OCI-LY7 (cell line): ENCODE measurements at regions not wholly inside any gene's neighbourhood (a gene's known extent, or its start where the extent isn't known, plus 50 kb on each side); places are given as distances from the start of the nearest gene placed in this dataset. TPM values are rescaled to one million over a fixed set of nuclear protein-coding genes. Genes with fewer than 3 reads are reported as not detected.

Source experiments
- BruUV-seq: library from RNA; stranded (reverse); fragments of 400-500 nt; replicated peaks from 2 replicates; lab custom pipeline; 2021; lab: Mats Ljungman, UMichigan
- CTCF ChIA-PET: fragments of 300-600 bp; sonication (Branson Sonifier 250); formaldehyde crosslinking; loops from one replicate; lab custom pipeline; 2022; ENCODE audit warnings: antibody characterized with exemption; ENCODE audit not compliant: unreplicated experiment; lab: Charles Lee
- POLR2A ChIA-PET: fragments of 300-600 bp; sonication (Branson Sonifier 250); formaldehyde crosslinking; loops from one replicate; lab custom pipeline; 2022; ENCODE audit warnings: antibody characterized with exemption; lab: Charles Lee
- DNase-seq: peaks from one replicate; pipeline ENCODE4 v3.0.0-alpha.2; 2015; ENCODE audit warnings: low spot score
- H2AFZ ChIP-seq: fragments of 200-600 bp; sonication (generic), shearing (Covaris generic); 2 replicates; pipeline ENCODE4 v1.6.1; 2014; ENCODE audit warnings: mild to moderate bottlenecking, antibody characterized with exemption, low read length, moderate library complexity
- H3K27ac ChIP-seq: fragments of 200-600 bp; sonication (generic); 2 replicates; pipeline ENCODE4 v1.5.1; 2014; ENCODE audit warnings: mixed run types, low read depth, mild to moderate bottlenecking, moderate library complexity, low read length, inconsistent platforms; ENCODE audit not compliant: poor library complexity, severe bottlenecking
- H3K36me3 ChIP-seq: fragments of 200-600 bp; sonication (generic); 2 replicates; pipeline ENCODE4 v1.6.1; 2014; ENCODE audit warnings: mild to moderate bottlenecking, antibody characterized with exemption, low read length, moderate library complexity, mixed read lengths; ENCODE audit not compliant: insufficient read depth
- H3K4me1 ChIP-seq: fragments of 200-600 bp; sonication (generic); 2 replicates; pipeline ENCODE4 v1.5.1; 2014; ENCODE audit warnings: mild to moderate bottlenecking, low read length; ENCODE audit not compliant: insufficient read depth, poor library complexity, severe bottlenecking
- H3K4me2 ChIP-seq: fragments of 200-600 bp; sonication (generic); 2 replicates; pipeline ENCODE4 v1.6.1; 2014; ENCODE audit warnings: mild to moderate bottlenecking, low read length
- H3K4me3 ChIP-seq: fragments of 200-600 bp; sonication (generic); 2 replicates; pipeline ENCODE4 v1.5.1; 2014; ENCODE audit warnings: mild to moderate bottlenecking, low read depth, low read length; ENCODE audit not compliant: poor library complexity, severe bottlenecking
- H3K79me2 ChIP-seq: fragments of 200-600 bp; sonication (generic); 2 replicates; pipeline ENCODE4 v1.6.1; 2016; ENCODE audit warnings: low read depth, mild to moderate bottlenecking, low read length, moderate library complexity, mixed read lengths; ENCODE audit not compliant: insufficient read depth
- H3K9me2 ChIP-seq: fragments of 200-600 bp; sonication (generic); 2 replicates; pipeline ENCODE4 v1.6.1; 2016; ENCODE audit warnings: mild to moderate bottlenecking, low read length, mixed read lengths; ENCODE audit not compliant: insufficient read depth
- H3K9me3 ChIP-seq: fragments of 200-600 bp; sonication (generic); 2 replicates; pipeline ENCODE4 v1.6.1; 2014; ENCODE audit warnings: mild to moderate bottlenecking, mixed run types, low read length, mixed read lengths
- H4K20me1 ChIP-seq: fragments of 200-600 bp; sonication (generic); 2 replicates; pipeline ENCODE4 v1.6.1; 2014; ENCODE audit warnings: mild to moderate bottlenecking, antibody characterized with exemption, low read length, moderate library complexity, mixed read lengths; ENCODE audit not compliant: insufficient read depth
- CTCF ChIP-seq: fragments of 200-600 bp; sonication (generic); conservative IDR thresholded peaks from 2 replicates; pipeline ENCODE4 v1.5.1; 2014; ENCODE audit warnings: mild to moderate bottlenecking, antibody characterized with exemption, low read length, moderate library complexity, mixed read lengths
- EZH2phosphoT487 ChIP-seq: fragments of 200-600 bp; sonication (generic); IDR thresholded peaks from 2 replicates; pipeline ENCODE4 v1.6.1; 2018; ENCODE audit warnings: low read depth, borderline replicate concordance, mild to moderate bottlenecking, mixed run types, antibody characterized with exemption, low read length, moderate library complexity, mixed read lengths
- intact Hi-C: fragments of 100-400 bp; cut with micrococcal nuclease; formaldehyde crosslinking; loops from one replicate; pipeline ENCODE4 v1.10.0; 2022; ENCODE audit not compliant: unreplicated experiment
- microRNA-seq: library from miRNA; unstranded; fragments of <30 nt; microRNA quantifications from one replicate; pipeline ENCODE4 v1.2.0, GENCODE V29; 2022; ENCODE audit warnings: borderline replicate concordance
- small RNA-seq: library from RNA; depleted of rRNA; stranded (forward); fragments of <200 nt; gene quantifications from one replicate; pipeline ENCODE3, GENCODE V24; 2014

- TF ChIP-seq EZH2phosphoT487 (no peak), CTCF (no peak)
- Histone ChIP-seq H3K4me2 (no peak overlapping the region), H3K9me3 (0 out of 2 replicates have a peak, but pooled peaks cover 9% of the 10 kb centered on the region), H3K4me3 (no peak overlapping the region), H3K9me2 (no peaks in the 10 kb centered on the region), H2AFZ (no peak overlapping the region), H3K4me1 (no peaks in the 10 kb centered on the region), H3K27ac (no peak overlapping the region), H3K79me2 (no peaks in the 10 kb centered on the region), H4K20me1 (no peaks in the 10 kb centered on the region), H3K36me3 (no peaks in the 10 kb centered on the region)
- DNase-seq: no peak
- ChIA-PET CTCF (no interaction called here), POLR2A (no interaction called here)
- intact Hi-C loops: no loop called here
- no TSS peak for BruUV-seq
Observed at GRCh38 chr3:168152149-168152548, 56.4 kb upstream of the GOLIM4 start.

Small RNA genes lying in the stretch of these regions (microRNA-seq; reads per million reads assigned to microRNA genes)
- 5.3 reads per million for gene MIR551B

Small RNA genes lying in the stretch of these regions (small RNA-seq; reads per million reads assigned to genes)
- not detected for gene MIR551B
- gene RNU2-20P: 0.36 reads per million
